CD4-positive, alpha-beta T cell treated with Interleukin-10 for 1 hour (primary cell): ENCODE measurements at regions not wholly inside any gene's neighbourhood (a gene's known extent, or its start where the extent isn't known, plus 50 kb on each side); places are given as distances from the start of the nearest gene placed in this dataset.

Source experiments
- DNase-seq: peaks from one replicate; pipeline ENCODE4 v3.0.0-alpha.2; 2020

DNA sequence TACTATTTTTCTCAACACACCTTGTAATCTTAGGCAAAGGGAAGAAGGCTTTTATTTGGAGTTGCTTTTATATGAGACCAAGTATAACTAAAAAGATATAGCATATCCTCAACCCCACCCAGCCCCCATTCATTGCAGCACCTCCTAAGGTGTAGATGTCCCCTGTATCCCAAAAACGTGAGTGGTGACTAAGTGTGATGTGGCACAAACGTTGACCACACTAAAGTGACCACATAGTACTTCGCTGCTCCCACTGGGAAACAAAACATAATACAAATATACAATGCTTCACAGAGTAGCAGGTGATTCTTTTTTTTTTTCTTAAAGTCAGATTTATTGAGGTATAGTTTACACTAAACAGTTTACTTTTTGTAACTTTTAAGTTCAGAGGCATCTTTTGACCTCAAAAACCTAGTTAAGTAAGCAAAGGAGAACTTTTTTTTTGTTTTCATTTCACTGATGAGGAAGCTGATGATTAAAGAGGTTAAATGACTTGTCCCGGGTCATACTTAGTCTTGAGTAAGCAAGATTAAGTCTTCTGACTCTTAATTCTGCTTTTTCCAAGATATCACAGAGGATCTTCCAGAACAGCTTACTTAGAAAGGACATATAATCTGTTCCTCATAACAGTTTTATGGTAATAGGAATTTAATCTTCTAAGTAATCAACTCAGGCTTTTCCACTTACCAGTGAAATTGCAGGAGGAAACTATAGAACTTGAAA is 245.2 kb upstream of the PLEKHG7 start:
- DNase-seq: no peak

GRCh38 chr12:92452763-92453162 is 250.0 kb upstream of the PLEKHG7 start:
- no peak for DNase-seq

DNA sequence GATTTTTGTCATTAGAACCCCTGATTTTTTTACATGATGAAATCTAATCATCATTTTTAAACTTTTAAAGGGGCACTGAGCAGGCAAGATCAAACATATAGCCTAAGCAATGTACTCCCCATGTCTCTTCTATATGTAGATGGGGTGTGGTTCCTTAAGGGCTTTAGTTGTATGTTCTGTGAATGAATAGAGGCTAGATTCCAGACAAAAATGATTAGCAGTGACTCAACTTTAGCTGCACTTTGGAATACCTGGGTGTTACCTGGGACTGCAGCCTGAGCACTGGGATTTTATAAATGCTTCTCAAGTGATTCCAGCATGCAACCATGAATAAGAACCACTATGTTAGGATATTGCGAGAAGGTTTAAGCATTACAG is 256.7 kb upstream of the PLEKHG7 start:
- no peak for DNase-seq

DNA sequence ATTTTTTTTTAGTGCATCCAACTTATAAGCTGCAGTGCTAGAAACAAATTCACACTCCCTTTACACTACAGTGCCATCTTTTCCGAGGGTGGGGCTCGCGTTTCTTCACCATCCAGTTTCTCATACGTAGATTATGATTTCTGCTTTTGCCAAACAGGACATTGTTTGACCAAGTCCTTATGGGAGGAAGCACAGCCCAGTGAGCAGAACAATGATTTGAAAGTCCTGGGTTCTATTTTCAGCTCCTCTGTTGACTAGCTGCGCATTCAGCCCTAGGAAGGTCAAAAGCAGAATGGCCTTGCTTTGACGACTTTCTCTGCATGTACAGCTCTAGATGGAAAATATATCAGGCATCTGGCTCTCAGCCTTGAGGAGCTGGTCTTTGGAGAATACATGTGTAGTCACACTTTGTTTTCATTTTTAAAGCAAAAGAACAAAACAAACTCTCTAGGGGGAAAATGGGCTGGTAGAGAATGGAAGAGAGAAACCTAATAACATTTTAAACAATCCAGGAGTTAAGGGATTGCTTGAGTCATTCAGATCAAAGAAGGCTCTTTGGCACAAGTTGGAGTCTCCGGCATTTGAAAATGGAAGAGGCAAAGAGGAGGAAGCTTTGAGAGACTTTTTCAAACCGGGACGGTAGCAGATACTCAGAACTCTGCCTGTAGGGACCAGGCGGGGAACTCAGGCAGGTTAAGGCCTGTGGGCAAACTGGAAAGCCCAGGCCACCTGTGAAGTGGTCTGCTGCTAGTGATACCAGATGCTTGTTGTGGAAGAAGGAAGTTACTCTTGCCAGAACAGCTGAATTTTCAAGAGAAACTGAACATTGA is 257.3 kb upstream of the PLEKHG7 start:
- DNase-seq: no peak

DNA sequence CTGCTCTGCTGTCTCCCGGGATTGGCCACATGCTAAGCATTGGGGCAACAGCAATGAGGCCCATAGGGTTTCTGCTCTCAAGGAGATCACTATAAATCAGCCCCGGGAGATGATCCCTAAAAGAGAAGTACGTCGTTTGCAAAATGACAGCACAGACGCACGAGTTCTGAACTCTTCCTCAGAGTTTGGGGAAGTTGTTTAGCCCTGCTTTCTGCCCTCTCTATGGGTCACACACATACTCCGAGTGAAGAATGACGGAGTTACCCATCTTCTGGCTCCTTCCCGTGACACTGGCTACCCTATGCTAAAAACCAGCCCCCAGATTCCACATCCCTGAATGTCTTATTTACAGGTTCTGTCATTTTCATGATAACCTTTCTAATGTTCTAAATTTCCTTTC is 258.0 kb upstream of the PLEKHG7 start:
- DNase-seq: no peak

- no peak for DNase-seq
Observed at GRCh38 chr12:92442782-92443181, 260.0 kb upstream of the PLEKHG7 start.

DNA sequence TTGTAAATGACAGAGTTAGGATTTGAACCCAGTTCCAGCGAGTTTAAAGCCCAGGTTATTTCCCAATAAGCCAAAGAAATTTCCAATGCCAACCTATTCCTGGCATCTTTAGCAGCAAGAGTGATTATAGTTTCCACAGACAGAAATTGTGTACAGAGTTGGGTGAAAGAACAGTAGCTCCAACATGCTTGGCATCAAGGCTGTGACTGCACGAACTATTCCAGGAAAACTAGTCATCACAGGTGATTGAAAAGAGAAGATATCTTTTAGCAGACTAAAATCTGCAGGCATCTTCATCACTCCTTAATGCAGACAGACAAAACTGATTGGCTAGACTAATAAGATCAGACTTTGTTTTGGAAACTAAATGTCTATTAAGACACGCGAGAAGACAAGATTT is 262.7 kb upstream of the PLEKHG7 start:
- DNase-seq: no peak

GRCh38 chr12:92439420-92439805 is 263.4 kb upstream of the PLEKHG7 start:
- DNase-seq: no peak

DNA sequence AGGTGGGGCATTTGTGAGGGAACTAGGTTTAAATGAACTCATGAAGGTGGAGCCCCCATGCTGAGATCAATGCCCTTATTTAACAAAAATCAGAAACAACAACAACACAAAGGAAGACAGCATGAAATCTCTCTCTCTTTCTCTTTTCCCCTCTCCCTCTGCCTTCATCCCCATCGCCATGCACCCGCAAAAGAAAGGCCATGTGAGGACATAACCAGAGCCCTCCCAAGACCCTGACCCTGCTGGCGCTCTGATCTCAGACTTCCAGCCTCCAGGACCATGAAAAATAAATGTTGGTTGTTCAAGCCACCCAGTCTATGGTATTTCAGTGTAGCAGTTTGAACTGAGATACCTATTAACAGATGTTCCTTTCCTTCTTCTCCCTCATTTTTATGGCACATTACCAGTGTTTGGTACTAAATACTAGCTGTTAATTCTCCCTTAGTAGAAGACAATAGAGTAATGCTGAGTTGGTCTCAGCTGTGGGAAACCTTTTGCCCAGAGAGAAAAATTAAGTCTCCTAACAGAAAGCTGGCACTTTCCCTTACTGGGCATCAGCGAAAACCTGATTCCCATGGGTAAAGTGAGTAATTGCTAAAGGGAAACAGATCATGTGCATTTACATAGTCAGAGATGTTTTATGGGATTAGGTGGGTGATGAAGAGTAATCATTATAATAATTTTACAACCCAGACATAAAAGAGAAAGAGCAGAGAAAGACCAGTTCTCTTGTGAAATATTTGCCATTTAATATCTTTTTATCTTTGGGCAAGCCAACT is 264.0 kb upstream of the PLEKHG7 start:
- DNase-seq: no peak

DNA sequence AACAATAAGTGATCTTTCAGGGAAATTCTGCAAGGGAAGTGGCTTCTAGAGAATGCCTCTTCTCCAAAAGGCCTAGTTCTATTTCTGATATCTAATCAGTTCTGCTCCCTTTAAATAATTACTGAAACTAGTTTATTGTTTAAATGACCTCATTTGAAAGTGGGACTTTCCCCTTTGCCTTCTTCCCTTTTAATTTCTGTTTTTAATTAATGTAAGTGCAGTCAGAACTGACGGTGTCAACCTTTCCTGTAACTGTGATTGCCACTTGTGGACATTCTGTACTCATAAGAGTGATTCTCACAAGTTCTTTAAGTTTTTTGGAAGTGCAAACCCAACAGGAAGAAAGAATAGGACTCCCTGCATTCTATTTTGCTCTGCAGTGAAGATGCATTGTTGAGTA is 265.3 kb upstream of the PLEKHG7 start:
- no peak for DNase-seq

DNA sequence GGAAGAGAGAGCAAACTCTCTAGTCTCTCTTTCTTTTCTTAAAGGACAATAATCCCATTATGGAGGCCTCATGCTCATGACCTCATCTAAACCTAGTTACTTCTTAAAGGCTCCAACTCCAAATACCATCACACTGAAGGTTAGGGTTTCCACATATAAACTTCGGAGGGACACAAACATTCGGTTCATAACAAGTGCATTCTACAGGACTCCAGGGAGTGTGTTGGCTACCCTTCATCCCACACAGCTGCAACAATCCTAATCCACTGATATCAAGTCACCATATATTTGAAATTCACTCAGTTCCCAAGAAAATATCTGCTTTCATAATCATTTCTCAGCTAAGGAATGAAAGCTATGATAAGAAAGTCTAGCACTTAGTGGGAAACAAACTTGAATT is 265.9 kb upstream of the PLEKHG7 start:
- DNase-seq: no peak

- DNase-seq: no peak
Observed at GRCh38 chr12:92434607-92435025, 268.2 kb upstream of the PLEKHG7 start.

DNA sequence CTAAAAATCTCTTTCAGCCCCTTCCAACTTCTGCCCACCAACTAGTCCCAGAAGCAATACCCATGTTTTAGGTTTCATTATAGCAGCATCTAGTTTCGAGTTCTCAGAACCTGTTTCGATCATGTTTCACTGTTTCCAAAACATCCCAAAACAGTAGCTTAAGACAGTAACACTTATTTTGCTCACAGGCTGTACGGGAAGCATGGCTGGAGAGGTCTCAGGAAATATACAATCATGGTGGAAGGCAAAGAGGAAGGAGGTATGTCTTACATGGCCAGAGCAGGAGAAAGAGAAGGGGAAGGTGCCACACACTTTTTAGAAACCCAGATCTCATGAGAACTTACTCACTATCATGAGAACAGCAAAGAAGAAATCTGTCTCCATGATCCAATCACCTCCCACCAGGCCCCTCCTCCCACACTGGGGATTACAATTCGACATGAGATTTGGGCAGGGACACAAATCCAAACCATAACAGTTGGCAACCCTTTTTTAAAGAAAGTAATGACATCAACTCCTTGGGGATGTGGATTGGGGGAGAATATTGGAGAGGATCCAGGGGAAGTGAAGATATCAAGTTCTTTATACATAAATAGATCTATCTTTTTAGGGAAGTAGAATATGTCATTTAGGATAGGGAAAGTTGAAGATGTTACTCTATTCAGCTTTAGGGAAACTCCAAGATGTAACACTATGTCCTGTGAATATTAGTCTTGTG is 269.9 kb upstream of the PLEKHG7 start:
- no peak for DNase-seq

DNA sequence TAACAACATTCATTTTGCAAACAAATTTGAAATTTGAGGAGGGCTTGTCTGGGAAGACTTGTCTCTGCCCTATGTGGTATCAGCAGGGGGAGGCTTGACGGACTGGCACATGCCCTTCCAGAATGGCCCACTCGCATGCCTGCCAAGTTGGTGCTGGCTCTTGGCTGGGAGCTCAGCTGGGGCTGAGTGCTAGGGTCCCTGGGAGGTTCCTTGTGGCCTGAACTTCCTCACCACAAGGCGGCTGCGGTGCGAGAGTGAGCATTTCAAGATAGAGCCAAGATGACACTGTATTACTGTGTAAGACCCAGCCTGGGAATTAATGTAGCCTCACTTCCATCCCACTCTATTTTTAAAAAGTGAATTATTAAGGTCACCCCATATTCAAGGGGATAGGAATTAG is 271.6 kb upstream of the PLEKHG7 start:
- no peak for DNase-seq

GRCh38 chr12:92426332-92426731 is 276.5 kb upstream of the PLEKHG7 start:
- DNase-seq: no peak

DNA sequence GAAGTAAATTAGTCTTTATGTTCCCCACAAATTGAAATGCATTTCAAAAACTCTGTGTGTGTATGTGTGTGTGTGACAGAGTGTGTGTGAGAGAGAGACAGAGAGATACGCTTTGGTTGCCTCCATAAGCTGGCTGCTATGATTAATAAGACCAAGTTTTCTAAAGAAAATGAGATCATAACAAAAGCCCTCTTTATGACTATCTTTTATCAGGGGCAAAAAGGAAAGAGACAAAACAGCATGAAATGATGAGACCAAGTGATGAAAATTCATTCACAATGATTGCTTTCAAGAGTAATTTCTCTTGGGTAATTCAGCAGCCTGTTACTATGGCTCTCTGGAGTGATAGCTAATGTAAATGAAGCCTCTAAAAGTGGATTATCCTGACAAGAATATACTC is 277.6 kb upstream of the PLEKHG7 start:
- no peak for DNase-seq

DNA sequence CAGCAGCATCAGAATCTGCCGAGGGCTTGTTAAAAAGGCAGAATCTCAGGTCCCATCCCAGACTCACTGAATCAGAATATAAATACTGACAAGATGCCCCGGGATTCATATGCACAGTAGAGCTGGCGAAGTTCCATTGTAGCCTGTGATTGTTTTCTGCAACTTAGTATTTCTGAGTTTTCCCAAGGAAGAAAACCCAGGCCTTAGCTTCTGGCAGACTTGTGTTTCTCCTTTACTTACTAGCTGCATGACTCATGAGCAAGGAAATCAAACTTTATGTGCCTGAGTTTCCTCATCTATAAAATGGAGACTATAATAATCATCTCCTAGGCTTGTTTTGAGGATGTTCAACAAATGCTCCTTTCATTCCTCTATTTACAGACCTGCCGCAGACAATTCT is 278.5 kb upstream of the PLEKHG7 start:
- DNase-seq: no peak

- no peak for DNase-seq
Observed at GRCh38 chr12:92421701-92422100, 276.1 kb upstream of the BTG1 start.

DNA sequence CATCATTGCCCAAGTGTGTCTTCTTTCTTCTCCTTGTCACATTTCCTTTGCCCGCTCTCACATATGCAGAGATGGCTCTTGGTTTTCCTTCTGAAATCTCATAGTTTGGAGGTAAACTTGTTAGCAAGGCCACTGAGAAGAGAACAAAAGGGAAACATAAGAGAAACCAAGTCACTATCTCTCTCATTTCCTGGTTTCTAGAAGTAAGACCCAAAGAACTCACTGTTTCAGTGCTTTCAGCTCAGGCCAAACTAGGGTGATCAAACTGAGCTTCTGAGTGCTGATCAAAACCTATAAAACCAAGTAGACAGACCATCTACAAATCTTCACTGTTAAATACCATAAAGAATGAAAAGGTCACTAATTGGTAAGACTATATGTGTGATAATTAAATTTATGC is 275.4 kb upstream of the BTG1 start:
- DNase-seq: no peak

GRCh38 chr12:92419201-92419600 is 273.6 kb upstream of the BTG1 start:
- DNase-seq: no peak

GRCh38 chr12:92418381-92418780 is 272.7 kb upstream of the BTG1 start:
- DNase-seq: no peak

- no peak for DNase-seq
Observed at GRCh38 chr12:92417373-92417772, 271.7 kb upstream of the BTG1 start.

DNA sequence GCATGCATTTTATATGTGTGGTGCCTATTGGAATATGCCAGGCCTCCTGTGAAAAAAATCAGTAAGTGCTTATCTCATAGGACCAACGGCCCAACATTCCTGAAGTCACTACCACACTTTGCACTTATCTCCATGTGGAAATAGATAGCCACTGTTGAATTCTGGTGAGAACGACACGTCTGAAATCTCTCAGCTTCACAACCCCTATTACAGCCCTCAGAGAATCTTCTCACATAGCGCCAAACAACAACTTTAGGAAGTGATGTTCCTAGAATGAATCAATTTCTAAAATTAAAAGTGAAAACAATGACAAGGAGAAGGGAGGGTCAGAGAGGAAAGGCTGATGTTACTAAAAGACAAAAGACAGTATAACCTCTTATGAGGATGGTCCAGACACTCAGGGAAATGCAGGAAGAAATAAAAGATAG is 270.8 kb upstream of the BTG1 start:
- DNase-seq: no peak
